ENCODE measurements at regions not wholly inside any gene's neighbourhood (a gene's known extent, or its start where the extent isn't known, plus 50 kb on each side); places are given as distances from the start of the nearest gene placed in this dataset.

DNA sequence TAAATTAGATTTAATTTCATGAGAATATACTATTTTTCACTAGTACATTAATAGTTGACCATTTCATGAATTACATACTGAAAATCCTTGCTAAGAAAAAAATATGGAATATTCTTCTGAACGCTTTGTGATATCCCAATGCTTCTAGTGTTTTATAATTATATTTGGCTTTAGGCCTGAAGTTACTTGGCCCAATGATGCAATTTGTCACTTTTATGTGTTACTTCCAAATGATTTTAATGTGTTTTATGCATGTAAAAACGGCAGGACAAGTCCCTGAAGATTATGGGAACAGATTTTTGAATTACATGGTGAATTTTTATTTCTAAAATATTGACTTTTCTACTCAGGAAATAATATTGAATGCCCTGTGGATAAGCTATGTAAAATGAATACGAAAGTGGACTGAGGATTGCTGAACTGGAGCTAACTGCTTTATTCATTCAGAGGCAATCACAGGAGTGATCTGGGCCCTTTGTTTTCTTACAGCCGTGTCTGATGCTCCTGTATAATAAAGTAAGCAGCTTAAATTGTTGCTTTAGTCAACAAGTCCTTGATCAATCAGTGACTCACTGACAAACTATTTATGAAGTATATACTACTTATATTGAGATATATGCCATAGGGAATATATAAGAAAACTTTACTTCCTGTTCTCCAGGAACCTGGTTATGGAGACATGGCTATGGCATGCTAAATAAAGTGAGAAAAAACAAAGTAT, 543.0 kb upstream of the RGS18 start:
- TF ChIP-seq, protein P1, sequence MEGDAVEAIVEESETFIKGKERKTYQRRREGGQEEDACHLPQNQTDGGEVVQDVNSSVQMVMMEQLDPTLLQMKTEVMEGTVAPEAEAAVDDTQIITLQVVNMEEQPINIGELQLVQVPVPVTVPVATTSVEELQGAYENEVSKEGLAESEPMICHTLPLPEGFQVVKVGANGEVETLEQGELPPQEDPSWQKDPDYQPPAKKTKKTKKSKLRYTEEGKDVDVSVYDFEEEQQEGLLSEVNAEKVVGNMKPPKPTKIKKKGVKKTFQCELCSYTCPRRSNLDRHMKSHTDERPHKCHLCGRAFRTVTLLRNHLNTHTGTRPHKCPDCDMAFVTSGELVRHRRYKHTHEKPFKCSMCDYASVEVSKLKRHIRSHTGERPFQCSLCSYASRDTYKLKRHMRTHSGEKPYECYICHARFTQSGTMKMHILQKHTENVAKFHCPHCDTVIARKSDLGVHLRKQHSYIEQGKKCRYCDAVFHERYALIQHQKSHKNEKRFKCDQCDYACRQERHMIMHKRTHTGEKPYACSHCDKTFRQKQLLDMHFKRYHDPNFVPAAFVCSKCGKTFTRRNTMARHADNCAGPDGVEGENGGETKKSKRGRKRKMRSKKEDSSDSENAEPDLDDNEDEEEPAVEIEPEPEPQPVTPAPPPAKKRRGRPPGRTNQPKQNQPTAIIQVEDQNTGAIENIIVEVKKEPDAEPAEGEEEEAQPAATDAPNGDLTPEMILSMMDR (optimal IDR thresholded peaks at IDR 0.05 in 1 of 3, IDR thresholded peaks at IDR 0.05 in 1 of 3, conservative IDR thresholded peaks at IDR 0.05 in 1 of 3; ENCODE audit: extremely low read depth in 1 of 3, insufficient read depth in 2 of 3, low read length in 3 of 3) = no peak
- TF ChIP-seq EZH2 (IDR thresholded peaks at IDR 0.05; ENCODE audit: low read length) = no peak

Data from keratinocyte (primary cell).